A549 (cell line): ENCODE measurements at regions not wholly inside any gene's neighbourhood (a gene's known extent, or its start where the extent isn't known, plus 50 kb on each side); places are given as distances from the start of the nearest gene placed in this dataset.

Experiments
- ATAC-seq, 2 experiments: fragments of 200-7000 bp in 1 of 2; fragments of >200 bp in 1 of 2; cut with Nextera tagmentation in 1 of 2; cut with Tn5 transposase in 1 of 2; 3 replicates each; pipeline versions ENCODE4 v1.8.0 to v1.9.1; 2018 to 2020; ENCODE audit warnings: mild to moderate bottlenecking in 1 of 2, moderate library complexity in 1 of 2
- CTCF ChIA-PET: fragments of 300-600 bp; sonication (Branson Sonifier 250); formaldehyde crosslinking; extraction: SDS; loops from one replicate; lab custom pipeline; 2021; ENCODE audit warnings: antibody characterized with exemption, inconsistent platforms; lab: Yijun Ruan, JAX
- POLR2A ChIA-PET: fragments of 350-600 bp; formaldehyde crosslinking; extraction: SDS; loops from one replicate; lab custom pipeline; 2021; ENCODE audit warnings: antibody characterized with exemption, inconsistent platforms; lab: Yijun Ruan, JAX
- DNase-seq, 2 experiments: peaks; one replicate each; pipeline versions ENCODE4 v3.0.0 to v3.0.0-alpha.2; 2011 to 2016; ENCODE audit warnings: low read depth in 1 of 2, low spot score in 1 of 2
- FAIRE-seq: peaks from 2 replicates; lab custom pipeline; 2011; peaks lifted over from hg19 to GRCh38; lab: Jason Lieb, UNC
- H3K27ac ChIP-seq, 2 experiments: fragments of >200 bp; sonication (Bioruptor Twin); formaldehyde crosslinking; 3 replicates each; pipeline ENCODE4 v1.5.1; 2016 to 2017
- H3K4me1 ChIP-seq: fragments of >200 bp; sonication (Bioruptor Twin); formaldehyde crosslinking; 3 replicates; pipeline ENCODE4 v1.6.1; 2016
- H3K4me2 ChIP-seq: fragments of >200 bp; sonication (Bioruptor Twin); formaldehyde crosslinking; 3 replicates; pipeline ENCODE4 v1.6.1; 2016
- H3K4me3 ChIP-seq: fragments of >200 bp; sonication (Bioruptor Twin); formaldehyde crosslinking; 3 replicates; pipeline ENCODE4 v1.5.1; 2016
- H3K9me3 ChIP-seq: fragments of >200 bp; sonication (Bioruptor Twin); formaldehyde crosslinking; 3 replicates; pipeline ENCODE4 v1.6.1; 2016
- BHLHE40 ChIP-seq: IDR thresholded peaks from 2 replicates; pipeline ENCODE4 v1.6.1; 2012; ENCODE audit warnings: low read depth, low read length, inconsistent platforms
- CBX2 ChIP-seq: fragments of 200-600 bp; sonication (generic); IDR thresholded peaks from 2 replicates; pipeline ENCODE4 v1.6.1; 2016; ENCODE audit warnings: low read depth, mild to moderate bottlenecking, borderline replicate concordance
- CHD2 ChIP-seq: fragments of 150-350 bp; IDR thresholded peaks from 2 replicates; pipeline ENCODE4 v1.6.1; 2014; ENCODE audit warnings: low read length; ENCODE audit not compliant: partially characterized antibody
- CHD4 ChIP-seq: fragments of 200-600 bp; sonication (generic); IDR thresholded peaks from 2 replicates; pipeline ENCODE4 v1.6.1; 2016; ENCODE audit warnings: antibody characterized with exemption, mild to moderate bottlenecking, borderline replicate concordance
- EHMT2 ChIP-seq: fragments of 200-600 bp; sonication (generic); IDR thresholded peaks from 2 replicates; pipeline ENCODE4 v1.6.1; 2016; ENCODE audit warnings: antibody characterized with exemption, low read depth, mild to moderate bottlenecking, moderate library complexity
- EP300 ChIP-seq, 2 experiments: fragments of >200 bp; sonication (Bioruptor Twin); formaldehyde crosslinking; IDR thresholded peaks; 2 replicates in 1 of 2; 3 replicates in 1 of 2; pipeline ENCODE4 v1.6.1; 2016 to 2017
- ESRRA ChIP-seq: fragments of 150-350 bp; IDR thresholded peaks from 2 replicates; pipeline ENCODE4 v1.6.1; 2014; ENCODE audit warnings: mild to moderate bottlenecking, low read length, borderline replicate concordance
- HOXA7 ChIP-seq: fragments of 250-450 bp; sonication (Bioruptor Pico); IDR thresholded peaks from 2 replicates; pipeline ENCODE4 v1.5.0; 2020; ENCODE audit warnings: mild to moderate bottlenecking, moderate library complexity
- HOXB5 ChIP-seq: fragments of 250-450 bp; sonication (Bioruptor Pico); IDR thresholded peaks from 2 replicates; pipeline ENCODE4 v1.5.0; 2020; ENCODE audit warnings: mild to moderate bottlenecking, moderate library complexity
- JUNB ChIP-seq: fragments of >200 bp; sonication (Bioruptor Twin); formaldehyde crosslinking; IDR thresholded peaks from 2 replicates; pipeline ENCODE4 v1.6.1; 2016
- KDM1A ChIP-seq: fragments of 200-600 bp; sonication (generic); IDR thresholded peaks from 2 replicates; pipeline ENCODE4 v1.6.1; 2016; ENCODE audit warnings: low read depth, mild to moderate bottlenecking
- KDM5A ChIP-seq: fragments of 200-600 bp; sonication (generic); IDR thresholded peaks from 2 replicates; pipeline ENCODE4 v1.6.1; 2016; ENCODE audit warnings: antibody characterized with exemption, mild to moderate bottlenecking
- NFE2L2 ChIP-seq: fragments of 150-350 bp; conservative IDR thresholded peaks from 2 replicates; pipeline ENCODE4 v1.6.1; 2014; ENCODE audit warnings: low read length
- PHF8 ChIP-seq: fragments of 200-600 bp; sonication (generic); IDR thresholded peaks from 2 replicates; pipeline ENCODE4 v1.6.1; 2016; ENCODE audit warnings: low read depth, mild to moderate bottlenecking, antibody characterized with exemption, moderate library complexity, borderline replicate concordance
- POLR2AphosphoS2 ChIP-seq: conservative IDR thresholded peaks from 2 replicates; pipeline ENCODE4 v1.6.1; 2012; ENCODE audit warnings: low read length, improper control_type of control experiment, inconsistent platforms
- RARB ChIP-seq: fragments of 250-450 bp; sonication (Bioruptor Pico); IDR thresholded peaks from 2 replicates; pipeline ENCODE4 v1.8.0; 2021; ENCODE audit warnings: mild to moderate bottlenecking, moderate library complexity
- RNF2 ChIP-seq: fragments of 200-600 bp; sonication (generic); IDR thresholded peaks from 2 replicates; pipeline ENCODE4 v1.6.1; 2016; ENCODE audit warnings: low read depth, mild to moderate bottlenecking, antibody characterized with exemption, moderate library complexity, borderline replicate concordance
- SMC3 ChIP-seq: fragments of >200 bp; sonication (Bioruptor Twin); formaldehyde crosslinking; IDR thresholded peaks from 3 replicates; pipeline ENCODE4 v1.6.1; 2018; ENCODE audit warnings: inconsistent platforms
- TP53 ChIP-seq: fragments of 250-450 bp; sonication (Bioruptor Pico); IDR thresholded peaks from 2 replicates; pipeline ENCODE4 v1.5.0; 2021; ENCODE audit warnings: mild to moderate bottlenecking, moderate library complexity
- ZFP36 ChIP-seq: fragments of 450-650 bp; IDR thresholded peaks from 2 replicates; pipeline ENCODE4 v1.6.1; 2014; ENCODE audit warnings: borderline replicate concordance; ENCODE audit not compliant: partially characterized antibody
- ZNF302 ChIP-seq: fragments of 250-450 bp; sonication (Bioruptor Pico); IDR thresholded peaks from 2 replicates; pipeline ENCODE4 v1.9.0; 2021; ENCODE audit warnings: inconsistent platforms, mild to moderate bottlenecking, moderate library complexity
- WGBS: methylation state at CpG from one replicate; pipeline ENCODE4 v1.1.6; 2017; ENCODE audit errors: missing lambda C conversion rate; 5-methylcytosine and 5-hydroxymethylcytosine counted together
- TF ChIP-seq, protein P1 (sequence below): fragments of 200-600 bp; sonication (generic); IDR thresholded peaks from 2 replicates; pipeline ENCODE4 v1.6.1; 2016; ENCODE audit warnings: antibody characterized with exemption, mild to moderate bottlenecking, moderate library complexity
- TF ChIP-seq, protein P2 (sequence below): IDR thresholded peaks from 2 replicates; pipeline ENCODE4 v1.6.1; 2012; ENCODE audit warnings: low read depth, borderline replicate concordance
- TF ChIP-seq, protein P3 (sequence below): IDR thresholded peaks from 2 replicates; pipeline ENCODE4 v1.6.1; 2012

DNA sequence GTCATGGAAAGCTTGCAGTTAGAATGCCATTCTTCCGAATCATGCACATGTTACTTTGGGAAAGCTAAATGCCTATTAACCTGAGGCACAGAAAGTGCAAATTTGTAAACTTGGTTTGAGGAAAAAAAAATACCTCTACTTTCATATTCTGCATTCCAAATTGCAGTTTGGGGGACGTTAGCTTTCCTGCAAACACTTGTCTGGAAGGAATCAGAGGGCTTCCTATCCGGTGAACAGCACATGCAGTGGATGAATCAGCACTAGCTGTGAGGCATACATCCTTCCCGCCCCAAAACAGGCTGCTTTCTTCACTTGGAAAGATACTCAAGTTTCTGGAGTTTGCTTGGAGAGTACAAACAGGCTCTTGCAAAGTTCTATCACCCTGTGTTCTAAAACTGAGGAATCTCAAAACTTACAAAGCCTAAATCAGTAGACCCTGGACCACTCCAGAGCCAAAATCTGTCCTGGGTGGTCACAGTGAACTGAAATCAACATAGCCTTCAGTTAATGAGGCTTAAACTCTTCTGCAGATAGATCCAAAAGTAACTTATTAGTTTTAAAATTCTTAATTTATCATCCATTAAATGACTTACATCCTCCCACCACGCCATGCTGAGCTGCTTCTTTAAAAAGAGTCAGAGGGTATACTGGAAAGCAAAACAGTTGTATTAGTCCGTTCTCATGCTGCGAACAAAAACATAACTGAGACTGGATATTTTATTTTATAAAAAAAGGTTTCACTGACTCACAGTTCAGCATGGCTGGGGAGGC lies 802.3 kb upstream of the ARGLU1 start:
- 10% methylated on average over 7 of the region's 7 CpGs for WGBS
- DNase-seq (no peak), ATAC-seq (no peak), FAIRE-seq (no peak)
- POLR2A ChIA-PET: no interaction called here
- Histone ChIP-seq H3K4me1 (no peaks in the 10 kb centered on the region), H3K27ac (no peak overlapping the region), H3K9me3 (no peaks in the 10 kb centered on the region), H3K4me3 (no peak overlapping the region), H3K4me2 (no peak overlapping the region)
- CTCF ChIA-PET: no interaction called here
- TF ChIP-seq KDM1A: no peak
- TF ChIP-seq SMC3: no peak
- TF ChIP-seq ZNF302 (CRISPR knock-in tag): no peak
- TF ChIP-seq PHF8: no peak
- TF ChIP-seq CBX2: no peak
- no peak for TF ChIP-seq NFE2L2
- no peak for TF ChIP-seq EHMT2
- no peak for TF ChIP-seq CHD4
- TF ChIP-seq ZFP36: no peak
- no peak for TF ChIP-seq POLR2AphosphoS2
- no peak for TF ChIP-seq JUNB
- no peak for TF ChIP-seq BHLHE40
- no peak for TF ChIP-seq KDM5A
- TF ChIP-seq, protein P1, sequence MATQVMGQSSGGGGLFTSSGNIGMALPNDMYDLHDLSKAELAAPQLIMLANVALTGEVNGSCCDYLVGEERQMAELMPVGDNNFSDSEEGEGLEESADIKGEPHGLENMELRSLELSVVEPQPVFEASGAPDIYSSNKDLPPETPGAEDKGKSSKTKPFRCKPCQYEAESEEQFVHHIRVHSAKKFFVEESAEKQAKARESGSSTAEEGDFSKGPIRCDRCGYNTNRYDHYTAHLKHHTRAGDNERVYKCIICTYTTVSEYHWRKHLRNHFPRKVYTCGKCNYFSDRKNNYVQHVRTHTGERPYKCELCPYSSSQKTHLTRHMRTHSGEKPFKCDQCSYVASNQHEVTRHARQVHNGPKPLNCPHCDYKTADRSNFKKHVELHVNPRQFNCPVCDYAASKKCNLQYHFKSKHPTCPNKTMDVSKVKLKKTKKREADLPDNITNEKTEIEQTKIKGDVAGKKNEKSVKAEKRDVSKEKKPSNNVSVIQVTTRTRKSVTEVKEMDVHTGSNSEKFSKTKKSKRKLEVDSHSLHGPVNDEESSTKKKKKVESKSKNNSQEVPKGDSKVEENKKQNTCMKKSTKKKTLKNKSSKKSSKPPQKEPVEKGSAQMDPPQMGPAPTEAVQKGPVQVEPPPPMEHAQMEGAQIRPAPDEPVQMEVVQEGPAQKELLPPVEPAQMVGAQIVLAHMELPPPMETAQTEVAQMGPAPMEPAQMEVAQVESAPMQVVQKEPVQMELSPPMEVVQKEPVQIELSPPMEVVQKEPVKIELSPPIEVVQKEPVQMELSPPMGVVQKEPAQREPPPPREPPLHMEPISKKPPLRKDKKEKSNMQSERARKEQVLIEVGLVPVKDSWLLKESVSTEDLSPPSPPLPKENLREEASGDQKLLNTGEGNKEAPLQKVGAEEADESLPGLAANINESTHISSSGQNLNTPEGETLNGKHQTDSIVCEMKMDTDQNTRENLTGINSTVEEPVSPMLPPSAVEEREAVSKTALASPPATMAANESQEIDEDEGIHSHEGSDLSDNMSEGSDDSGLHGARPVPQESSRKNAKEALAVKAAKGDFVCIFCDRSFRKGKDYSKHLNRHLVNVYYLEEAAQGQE: no peak
- TF ChIP-seq, protein P2, sequence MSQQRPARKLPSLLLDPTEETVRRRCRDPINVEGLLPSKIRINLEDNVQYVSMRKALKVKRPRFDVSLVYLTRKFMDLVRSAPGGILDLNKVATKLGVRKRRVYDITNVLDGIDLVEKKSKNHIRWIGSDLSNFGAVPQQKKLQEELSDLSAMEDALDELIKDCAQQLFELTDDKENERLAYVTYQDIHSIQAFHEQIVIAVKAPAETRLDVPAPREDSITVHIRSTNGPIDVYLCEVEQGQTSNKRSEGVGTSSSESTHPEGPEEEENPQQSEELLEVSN: no peak
- no peak for TF ChIP-seq RARB (CRISPR knock-in tag)
- no peak for TF ChIP-seq TP53 (CRISPR knock-in tag)
- TF ChIP-seq HOXA7 (CRISPR knock-in tag): no peak
- TF ChIP-seq CHD2: no peak
- TF ChIP-seq RNF2: no peak

DNA sequence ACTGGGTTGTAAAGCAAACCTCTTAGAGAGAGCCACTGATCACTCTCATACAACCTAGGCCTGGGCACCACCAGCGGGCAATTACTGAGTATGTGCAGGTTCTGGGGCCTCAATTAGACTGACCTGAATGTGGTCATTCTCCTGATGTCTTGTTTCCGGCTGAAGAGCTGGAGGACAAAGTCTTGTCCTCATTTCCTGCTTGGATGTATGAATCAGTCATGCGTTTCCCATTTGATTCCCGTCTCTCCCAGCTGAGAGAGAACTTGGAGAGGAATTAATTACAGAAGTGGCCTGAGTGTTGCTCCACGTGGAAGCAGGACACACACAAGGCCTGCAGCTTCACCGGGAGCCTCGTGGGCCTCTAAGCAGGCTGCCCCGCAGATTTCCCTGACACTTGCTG lies 799.3 kb upstream of the ARGLU1 start:
- no peak overlapping the region for H3K4me3 ChIP-seq
- FAIRE-seq (no peak), ATAC-seq (no peak), DNase-seq (no peak)
- TF ChIP-seq CHD2: no peak
- no peak for TF ChIP-seq HOXA7 (CRISPR knock-in tag)
- no peak for TF ChIP-seq JUNB
- no peak for TF ChIP-seq EP300 (IDR thresholded peaks at IDR 0.05)
- TF ChIP-seq, protein P3, sequence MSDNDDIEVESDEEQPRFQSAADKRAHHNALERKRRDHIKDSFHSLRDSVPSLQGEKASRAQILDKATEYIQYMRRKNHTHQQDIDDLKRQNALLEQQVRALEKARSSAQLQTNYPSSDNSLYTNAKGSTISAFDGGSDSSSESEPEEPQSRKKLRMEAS: no peak
- no peak for TF ChIP-seq BHLHE40
- TF ChIP-seq ESRRA: no peak
- no peak for TF ChIP-seq KDM5A
- no peak for TF ChIP-seq TP53 (CRISPR knock-in tag)
- no peak for TF ChIP-seq HOXB5 (CRISPR knock-in tag)
- H3K9me3 ChIP-seq: no peaks in the 10 kb centered on the region
- POLR2A ChIA-PET: no interaction called here
- WGBS: 17% methylated on average over 8 of the region's 8 CpGs
- no peaks in the 10 kb centered on the region for H3K4me1 ChIP-seq
- no peak overlapping the region for H3K27ac ChIP-seq
- H3K4me2 ChIP-seq: no peak overlapping the region
- CTCF ChIA-PET: no interaction called here
